Peyer's patch (tissue), 4 donors: ENCODE measurements at regions not wholly inside any gene's neighbourhood (a gene's known extent, or its start where the extent isn't known, plus 50 kb on each side); places are given as distances from the start of the nearest gene placed in this dataset.

ENCODE experiments used
- POLR2A ChIP-seq, 2 donors: fragments of 450-650 bp; IDR thresholded peaks; one replicate each; pipeline ENCODE4 v1.5.1; 2017; ENCODE audit warnings: antibody characterized with exemption in 2 of 2, mild to moderate bottlenecking in 2 of 2, moderate library complexity in 2 of 2
- TF ChIP-seq, protein P1 (sequence below), 6 experiments: fragments of 450-650 bp in 4 of 6; fragments of 200-600 bp in 2 of 6; sonication (generic) in 1 of 6; IDR thresholded peaks; one replicate each; pipeline ENCODE4 v1.5.1; 2017 to 2019; ENCODE audit warnings: antibody characterized with exemption in 6 of 6, mild to moderate bottlenecking in 3 of 6, moderate library complexity in 1 of 6

DNA sequence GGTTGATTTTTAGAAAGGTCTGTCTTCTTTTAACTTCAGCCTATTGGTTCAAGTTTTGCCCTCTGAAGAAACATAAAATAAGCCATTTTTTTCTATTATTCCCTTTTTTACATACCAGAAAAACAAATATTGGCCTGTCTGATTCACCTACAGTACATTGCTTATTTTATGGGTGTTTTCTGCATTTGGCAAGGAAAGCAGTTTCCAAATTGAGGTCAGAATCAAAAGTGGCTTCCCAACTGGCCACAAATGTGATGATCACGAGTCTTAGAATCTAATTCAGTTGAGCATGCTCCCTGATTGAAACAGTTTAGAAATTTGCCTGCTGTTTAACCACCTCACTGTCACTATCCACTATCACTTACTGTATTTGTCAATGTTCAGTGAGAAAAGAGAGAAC is 106.9 kb upstream of the CHMP2B start:
- no peak for TF ChIP-seq POLR2A (IDR thresholded peaks at IDR 0.05)
- TF ChIP-seq, protein P1, sequence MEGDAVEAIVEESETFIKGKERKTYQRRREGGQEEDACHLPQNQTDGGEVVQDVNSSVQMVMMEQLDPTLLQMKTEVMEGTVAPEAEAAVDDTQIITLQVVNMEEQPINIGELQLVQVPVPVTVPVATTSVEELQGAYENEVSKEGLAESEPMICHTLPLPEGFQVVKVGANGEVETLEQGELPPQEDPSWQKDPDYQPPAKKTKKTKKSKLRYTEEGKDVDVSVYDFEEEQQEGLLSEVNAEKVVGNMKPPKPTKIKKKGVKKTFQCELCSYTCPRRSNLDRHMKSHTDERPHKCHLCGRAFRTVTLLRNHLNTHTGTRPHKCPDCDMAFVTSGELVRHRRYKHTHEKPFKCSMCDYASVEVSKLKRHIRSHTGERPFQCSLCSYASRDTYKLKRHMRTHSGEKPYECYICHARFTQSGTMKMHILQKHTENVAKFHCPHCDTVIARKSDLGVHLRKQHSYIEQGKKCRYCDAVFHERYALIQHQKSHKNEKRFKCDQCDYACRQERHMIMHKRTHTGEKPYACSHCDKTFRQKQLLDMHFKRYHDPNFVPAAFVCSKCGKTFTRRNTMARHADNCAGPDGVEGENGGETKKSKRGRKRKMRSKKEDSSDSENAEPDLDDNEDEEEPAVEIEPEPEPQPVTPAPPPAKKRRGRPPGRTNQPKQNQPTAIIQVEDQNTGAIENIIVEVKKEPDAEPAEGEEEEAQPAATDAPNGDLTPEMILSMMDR (IDR thresholded peaks at IDR 0.05), result no peak
